KMS-11 (cell line): ENCODE measurements at regions not wholly inside any gene's neighbourhood (a gene's known extent, or its start where the extent isn't known, plus 50 kb on each side); places are given as distances from the start of the nearest gene placed in this dataset.

Experiments
- H2AFZ ChIP-seq: fragments of 200-600 bp; sonication (generic); 2 replicates; pipeline ENCODE4 v1.6.1; 2016; ENCODE audit warnings: antibody characterized with exemption, mixed run types, low read depth
- H3K27ac ChIP-seq: fragments of 200-600 bp; sonication (generic); 2 replicates; pipeline ENCODE4 v1.6.1; 2016; ENCODE audit warnings: mild to moderate bottlenecking, mixed run types
- H3K27me3 ChIP-seq: fragments of 200-600 bp; sonication (generic); 2 replicates; pipeline ENCODE4 v1.6.1; 2017; ENCODE audit warnings: mild to moderate bottlenecking, low read depth, mixed run types, moderate library complexity; ENCODE audit not compliant: insufficient read depth
- H3K36me3 ChIP-seq: fragments of 200-600 bp; sonication (generic); 2 replicates; pipeline ENCODE4 v1.6.1; 2017; ENCODE audit warnings: mild to moderate bottlenecking, mixed run types; ENCODE audit not compliant: insufficient read depth
- H3K4me1 ChIP-seq: fragments of 200-600 bp; sonication (generic); 2 replicates; pipeline ENCODE4 v1.6.1; 2016; ENCODE audit warnings: mild to moderate bottlenecking, low read depth, mixed run types; ENCODE audit not compliant: poor library complexity, severe bottlenecking
- H3K4me2 ChIP-seq: fragments of 200-600 bp; sonication (generic); 2 replicates; pipeline ENCODE4 v1.7.0; 2016; ENCODE audit warnings: mild to moderate bottlenecking, mixed run types
- H3K4me3 ChIP-seq: fragments of 200-600 bp; sonication (generic); IDR thresholded peaks from 2 replicates; pipeline ENCODE4 v1.6.1; 2017; ENCODE audit warnings: low read depth, low read length, mixed read lengths; ENCODE audit not compliant: insufficient read depth
- H3K79me2 ChIP-seq: fragments of 200-600 bp; sonication (generic); 2 replicates; pipeline ENCODE4 v1.6.1; 2016; ENCODE audit warnings: low read depth, mixed run types; ENCODE audit not compliant: insufficient read depth
- H3K9ac ChIP-seq: fragments of 200-600 bp; sonication (generic); 2 replicates; pipeline ENCODE4 v1.6.1; 2016; ENCODE audit warnings: mild to moderate bottlenecking, mixed run types
- H4K20me1 ChIP-seq: fragments of 200-600 bp; sonication (generic); 2 replicates; pipeline ENCODE4 v1.6.1; 2016; ENCODE audit warnings: mild to moderate bottlenecking, mixed run types; ENCODE audit not compliant: insufficient read depth
- CTCF ChIP-seq: fragments of 200-600 bp; sonication (generic); conservative IDR thresholded peaks from 2 replicates; pipeline ENCODE4 v1.6.1; 2017; ENCODE audit warnings: low read depth, mild to moderate bottlenecking, antibody characterized with exemption, low read length, moderate library complexity, mixed read lengths

GRCh38 chr6:115551527-115551926, 509.2 kb downstream of the FRK start:
- H3K27ac ChIP-seq: no peak overlapping the region
- H3K9ac ChIP-seq: no peak overlapping the region
- no peak for TF ChIP-seq CTCF
- no peaks in the 10 kb centered on the region for H3K36me3 ChIP-seq
- H2AFZ ChIP-seq: no peak overlapping the region
- H3K27me3 ChIP-seq: no peaks in the 10 kb centered on the region
- H3K4me2 ChIP-seq: no peak overlapping the region
- no peak overlapping the region for H3K4me3 ChIP-seq
- H3K4me1 ChIP-seq: no peaks in the 10 kb centered on the region
- no peaks in the 10 kb centered on the region for H3K79me2 ChIP-seq
- H4K20me1 ChIP-seq: no peaks in the 10 kb centered on the region

- H3K27me3 ChIP-seq: no peaks in the 10 kb centered on the region
- no peaks in the 10 kb centered on the region for H3K36me3 ChIP-seq
- no peaks in the 10 kb centered on the region for H4K20me1 ChIP-seq
- H2AFZ ChIP-seq: no peak overlapping the region
- no peak overlapping the region for H3K4me2 ChIP-seq
- no peak overlapping the region for H3K4me3 ChIP-seq
- H3K79me2 ChIP-seq: no peaks in the 10 kb centered on the region
- no peaks in the 10 kb centered on the region for H3K4me1 ChIP-seq
- no peak for TF ChIP-seq CTCF
- no peak overlapping the region for H3K9ac ChIP-seq
- no peak overlapping the region for H3K27ac ChIP-seq
These were observed 515.1 kb downstream of the FRK start for GRCh38 chr6:115545672-115545986.

- Histone ChIP-seq H2AFZ (no peak overlapping the region), H3K4me3 (no peak overlapping the region), H3K4me1 (no peaks in the 10 kb centered on the region), H3K27ac (no peak overlapping the region), H3K9ac (no peak overlapping the region), H3K27me3 (no peaks in the 10 kb centered on the region), H4K20me1 (no peaks in the 10 kb centered on the region), H3K4me2 (no peak overlapping the region), H3K36me3 (no peaks in the 10 kb centered on the region), H3K79me2 (no peaks in the 10 kb centered on the region)
- TF ChIP-seq CTCF: no peak
These were observed 515.7 kb downstream of the FRK start for GRCh38 chr6:115544765-115545671.

- H3K4me3 ChIP-seq: no peak overlapping the region
- no peak overlapping the region for H3K4me2 ChIP-seq
These were observed 520.4 kb downstream of the FRK start for GRCh38 chr6:115540077-115540869.

More at GRCh38 chr6:115540077-115540869, 520.4 kb downstream of the FRK start:
- Histone ChIP-seq H4K20me1 (no peaks in the 10 kb centered on the region), H3K4me1 (no peaks in the 10 kb centered on the region), H3K36me3 (no peaks in the 10 kb centered on the region), H3K79me2 (no peaks in the 10 kb centered on the region), H3K27ac (no peak overlapping the region), H3K9ac (no peak overlapping the region), H2AFZ (no peak overlapping the region), H3K27me3 (no peaks in the 10 kb centered on the region)
- no peak for TF ChIP-seq CTCF
